GM12891 (cell line): ENCODE measurements at regions not wholly inside any gene's neighbourhood (a gene's known extent, or its start where the extent isn't known, plus 50 kb on each side); places are given as distances from the start of the nearest gene placed in this dataset.
A peak's percentile ranks its signal among the peaks of the same experiment; 100 is the strongest.

Source experiments
- DNase-seq: peaks from one replicate; pipeline ENCODE4 v3.0.0; 2011; ENCODE audit warnings: low spot score; ENCODE audit not compliant: insufficient read length
- FAIRE-seq: peaks from 2 replicates; lab custom pipeline; 2011; peaks lifted over from hg19 to GRCh38; lab: Jason Lieb, UNC
- PAX5 ChIP-seq: IDR thresholded peaks from 2 replicates; pipeline ENCODE4 v1.6.1; 2011; ENCODE audit warnings: low read length, moderate library complexity, mild to moderate bottlenecking; ENCODE audit not compliant: insufficient read depth, severe bottlenecking
- POLR2A ChIP-seq: IDR thresholded peaks from 2 replicates; pipeline ENCODE4 v1.6.1; 2011; ENCODE audit warnings: low read depth, low read length, control low read depth
- POLR2AphosphoS5 ChIP-seq: IDR thresholded peaks from 2 replicates; pipeline ENCODE4 v1.6.1; 2011; ENCODE audit warnings: low read depth, low read length, control low read depth
- POU2F2 ChIP-seq: IDR thresholded peaks from 2 replicates; pipeline ENCODE4 v1.6.1; 2011; ENCODE audit warnings: low read depth, mild to moderate bottlenecking, control low read depth, low read length, moderate library complexity
- SPI1 ChIP-seq: IDR thresholded peaks from 2 replicates; pipeline ENCODE4 v1.6.1; 2011; ENCODE audit warnings: low read depth, low read length, control low read depth
- TAF1 ChIP-seq: IDR thresholded peaks from 2 replicates; pipeline ENCODE4 v1.6.1; 2011; ENCODE audit warnings: low read depth, low read length, control low read depth

DNA sequence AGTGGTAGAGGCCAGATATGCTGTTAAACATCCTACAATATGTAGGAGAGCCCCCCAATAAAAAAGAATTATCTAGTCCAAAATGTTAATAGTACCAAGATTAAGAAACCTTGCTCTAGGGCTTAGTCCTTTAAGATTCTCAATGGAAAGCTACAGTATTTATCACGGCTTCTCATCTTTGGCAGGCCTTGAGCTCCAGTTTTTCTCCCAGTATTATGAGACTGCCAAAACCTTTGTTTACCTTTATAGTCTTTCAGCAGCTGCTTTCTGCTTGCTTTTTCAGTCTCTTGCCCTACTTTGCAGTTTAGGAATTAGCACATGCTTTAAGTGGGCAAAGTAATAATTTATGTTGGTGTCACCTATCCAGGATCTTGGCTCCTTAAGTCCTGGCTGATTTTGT, 59.7 kb downstream of the NHLRC1 start:
- TF ChIP-seq PAX5 (no peak), POLR2AphosphoS5 (no peak), POLR2A (no peak), TAF1 (no peak), SPI1 (no peak), POU2F2 (no peak)
- no peak for FAIRE-seq
- DNase-seq: no peak

DNA sequence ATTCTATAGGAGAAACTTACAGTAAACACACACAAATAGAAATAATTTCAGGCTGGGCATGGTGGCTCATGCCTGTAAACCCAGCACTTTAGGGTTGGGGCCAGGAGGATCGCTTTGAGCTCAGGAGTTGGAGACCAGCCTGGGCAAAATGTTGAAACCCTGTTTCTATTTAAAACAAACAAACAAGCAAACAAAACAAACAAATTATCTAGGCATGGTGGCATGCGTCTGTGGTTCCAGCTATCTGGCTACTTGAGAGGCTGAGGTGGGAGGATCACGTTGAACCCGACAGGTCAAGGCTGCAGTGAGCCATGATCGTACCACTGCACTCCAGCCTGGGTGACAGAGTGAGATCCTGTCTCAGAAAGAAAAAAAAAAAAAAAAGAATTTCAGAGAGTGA, 64.0 kb downstream of the NHLRC1 start:
- FAIRE-seq: no peak
- no peak for DNase-seq
- TF ChIP-seq POLR2A (no peak), POU2F2 (no peak), TAF1 (no peak), POLR2AphosphoS5 (no peak), PAX5 (no peak), SPI1 (no peak)

DNA sequence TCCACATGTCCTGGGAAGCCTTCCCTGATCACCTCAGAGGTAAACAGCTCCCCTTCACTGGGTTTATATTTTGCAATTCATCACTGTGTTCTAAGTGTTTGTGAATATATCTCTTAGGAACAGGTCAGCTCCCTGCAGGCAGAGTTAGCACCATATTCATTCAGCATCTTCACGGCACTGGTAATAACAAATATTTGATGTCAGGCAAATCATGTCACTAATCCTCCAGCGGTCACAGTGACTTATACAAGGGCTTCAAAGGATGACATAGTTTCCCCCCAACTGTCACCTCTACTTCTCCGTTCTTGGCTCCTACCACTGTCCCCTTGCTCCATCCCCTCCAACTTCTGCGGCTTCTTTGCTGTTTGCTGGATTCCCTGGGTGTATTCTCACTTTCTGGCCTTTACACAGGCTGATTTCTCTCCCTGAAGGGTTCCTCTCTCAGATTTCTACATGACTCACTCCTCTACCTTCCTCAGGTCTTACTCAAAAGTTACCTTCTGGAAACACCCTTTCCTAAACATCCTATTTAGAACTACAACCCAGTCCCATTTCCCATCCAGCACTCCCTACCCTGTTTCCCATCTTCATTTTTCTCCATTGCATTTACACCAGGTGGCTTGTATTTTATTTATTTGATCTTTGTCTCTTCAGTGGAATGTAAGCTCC, 66.6 kb downstream of the NHLRC1 start:
- DNase-seq (no peak), FAIRE-seq (no peak)
- TF ChIP-seq PAX5: no peak
- TF ChIP-seq POLR2A: no peak
- TF ChIP-seq POLR2AphosphoS5: no peak
- TF ChIP-seq SPI1: no peak
- TF ChIP-seq TAF1: no peak
- no peak for TF ChIP-seq POU2F2

DNA sequence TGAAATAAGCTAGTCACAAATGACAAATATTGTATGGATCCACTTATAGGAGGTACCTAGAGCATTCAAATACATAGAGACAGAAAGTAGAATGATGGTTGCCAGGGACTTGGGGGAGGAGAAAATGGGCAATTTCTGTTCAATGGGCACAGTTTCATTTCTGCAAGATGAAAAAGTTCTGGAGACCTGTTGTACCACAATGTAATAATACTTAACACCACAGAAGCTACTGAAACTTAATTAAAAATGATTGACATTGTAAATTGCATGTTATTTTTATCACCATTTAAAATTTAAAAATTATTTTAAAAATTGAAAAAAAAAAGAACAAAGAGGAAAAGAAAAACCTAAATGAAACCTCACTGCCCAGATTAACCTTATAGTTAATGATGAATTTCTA, 67.4 kb downstream of the NHLRC1 start:
- FAIRE-seq (no peak), DNase-seq (no peak)
- no peak for TF ChIP-seq POLR2A
- TF ChIP-seq TAF1: no peak
- TF ChIP-seq POLR2AphosphoS5: no peak
- no peak for TF ChIP-seq PAX5
- no peak for TF ChIP-seq SPI1
- TF ChIP-seq POU2F2: no peak

DNA sequence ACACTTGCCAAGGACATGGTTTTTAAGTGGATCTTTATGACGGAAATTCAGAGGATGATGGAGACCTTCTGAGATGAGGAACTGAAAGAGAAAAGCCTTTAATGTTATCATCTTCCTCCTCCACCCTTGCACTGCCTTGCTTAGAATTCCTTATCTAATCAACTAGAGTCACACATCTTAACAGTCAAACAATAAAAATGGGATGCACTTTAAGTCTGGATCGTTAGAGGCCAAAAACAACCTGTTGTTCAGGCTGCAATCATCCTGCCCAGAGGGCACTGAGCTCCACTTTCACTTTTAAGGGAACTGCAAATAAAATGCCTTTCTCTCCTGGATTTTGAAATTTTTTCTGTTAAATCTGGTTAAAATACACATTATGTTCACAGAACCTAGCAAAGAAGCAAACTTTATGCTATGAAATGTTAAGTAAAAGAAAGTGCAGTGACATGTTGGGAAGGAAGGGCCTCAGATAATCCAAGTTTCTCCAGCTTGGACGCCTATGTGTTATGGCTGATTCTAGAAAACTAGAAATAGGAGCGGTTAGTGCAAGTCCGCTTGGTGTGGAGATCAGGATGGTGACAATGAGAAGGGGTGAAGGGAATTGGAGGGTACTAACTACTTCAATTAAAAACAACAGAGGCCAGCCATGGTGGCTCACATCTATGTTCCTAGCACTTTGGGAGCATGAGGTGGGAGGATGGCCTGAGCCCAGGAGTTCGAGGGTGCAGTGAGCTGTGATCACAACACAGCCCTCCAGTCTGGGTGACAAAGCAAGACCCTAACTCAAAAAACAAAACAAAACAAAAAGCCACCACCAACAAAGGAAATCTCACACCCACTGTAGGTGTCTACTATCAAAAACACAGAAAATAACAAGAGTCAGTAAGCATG, 66.4 kb upstream of the KIF13A start:
- TF ChIP-seq SPI1 (peak; percentile 49), POU2F2 (no peak)
- DNase-seq (no peak), FAIRE-seq (no peak)

DNA sequence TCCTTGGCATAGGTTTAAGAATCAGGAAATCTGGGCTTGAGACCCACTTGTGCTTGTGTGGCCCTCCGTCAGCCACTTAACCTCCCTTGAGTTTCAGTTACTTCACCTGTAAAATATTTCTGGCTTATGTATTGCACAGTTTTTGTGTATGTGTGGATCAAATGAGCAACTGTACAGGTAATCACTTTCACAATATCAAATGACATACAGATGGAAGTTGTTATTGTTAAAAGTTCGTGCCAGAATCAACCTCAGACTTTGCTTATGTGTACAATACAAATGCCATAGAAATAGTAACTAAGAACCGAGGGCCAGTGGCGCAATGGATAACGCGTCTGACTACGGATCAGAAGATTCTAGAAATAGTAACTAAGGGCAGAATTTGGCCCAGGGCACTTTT, 65.6 kb upstream of the KIF13A start:
- no peak for TF ChIP-seq POLR2AphosphoS5
- no peak for TF ChIP-seq PAX5
- TF ChIP-seq TAF1: no peak
- no peak for TF ChIP-seq POU2F2
- no peak for TF ChIP-seq SPI1
- no peak for TF ChIP-seq POLR2A
- FAIRE-seq (no peak), DNase-seq (no peak)

DNA sequence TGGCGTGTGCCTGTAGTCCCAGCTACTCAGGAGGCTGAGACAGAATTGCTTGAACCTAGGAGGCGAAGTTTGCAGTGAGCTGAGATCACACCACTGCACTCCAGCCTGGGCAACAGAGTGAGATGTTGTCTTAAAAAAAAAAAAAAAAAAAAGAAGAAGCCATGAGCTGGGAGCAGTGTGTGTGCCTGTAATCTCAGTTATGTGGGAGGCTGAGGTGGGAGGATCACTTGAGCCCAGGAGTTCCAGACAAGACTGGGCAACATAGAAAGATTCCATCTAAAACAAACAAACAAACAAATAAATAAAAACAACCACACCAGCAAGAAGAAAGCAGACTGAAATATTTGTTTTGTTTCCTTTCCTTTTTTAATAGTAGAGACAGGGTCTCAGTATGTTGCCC, 62.2 kb upstream of the KIF13A start:
- FAIRE-seq: no peak
- no peak for TF ChIP-seq POLR2A
- TF ChIP-seq POU2F2: no peak
- TF ChIP-seq TAF1: no peak
- TF ChIP-seq POLR2AphosphoS5: no peak
- no peak for TF ChIP-seq SPI1
- TF ChIP-seq PAX5: no peak

DNA sequence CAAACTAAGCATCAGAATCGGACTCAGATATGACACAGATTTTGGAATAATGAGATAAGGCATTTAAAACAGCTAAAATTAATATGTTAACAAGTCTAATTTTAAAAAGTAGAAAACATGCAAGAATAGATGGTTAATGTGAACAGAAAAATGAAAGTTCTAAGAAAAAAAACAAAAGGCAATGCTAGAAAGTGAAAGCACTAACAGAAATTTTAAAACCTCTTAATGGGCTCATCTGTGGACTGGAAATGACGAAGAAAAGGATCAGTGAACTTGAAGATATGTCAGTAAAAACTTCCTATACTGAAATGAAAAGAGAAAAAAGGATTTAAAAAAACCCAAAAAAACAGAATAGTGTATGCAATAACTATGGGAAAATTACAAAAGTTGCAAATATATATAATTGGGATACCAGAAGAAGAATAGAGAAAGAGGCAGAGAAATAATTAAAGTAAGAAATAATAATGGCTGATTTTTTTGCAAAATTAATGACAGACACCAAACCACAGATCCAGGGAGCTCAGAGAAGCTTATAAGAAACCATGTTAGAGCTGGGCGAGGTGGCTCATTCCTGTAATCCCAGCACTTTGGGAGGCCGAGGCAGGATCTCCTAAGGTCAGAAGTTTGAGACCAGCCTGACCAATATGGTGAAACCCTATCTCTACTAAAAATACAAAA, 61.7 kb upstream of the KIF13A start:
- FAIRE-seq (no peak), DNase-seq (no peak)
- no peak for TF ChIP-seq TAF1

More for the DNA sequence above, 62.2 kb upstream of the KIF13A start:
- no peak for DNase-seq

DNA sequence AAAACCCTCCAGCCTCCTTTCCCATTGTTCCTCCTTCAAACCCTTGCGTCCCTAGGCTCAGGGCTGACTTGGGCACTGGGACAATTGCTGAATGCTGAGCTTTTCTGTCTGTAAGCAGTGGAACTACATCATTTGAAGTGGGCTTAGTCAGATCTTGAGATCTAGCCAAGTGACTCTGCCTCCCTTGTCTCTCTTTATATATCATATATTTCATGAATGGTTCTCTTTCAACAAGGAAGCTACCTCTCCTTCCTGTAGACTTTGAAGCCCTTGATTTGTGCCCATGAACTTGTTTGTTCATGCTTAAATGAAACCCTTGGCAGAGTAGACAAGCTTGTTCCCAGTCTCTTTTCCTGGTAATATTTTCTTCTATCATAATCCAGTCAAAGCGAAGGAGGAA, 60.0 kb upstream of the KIF13A start:
- FAIRE-seq: no peak
- DNase-seq: no peak
- no peak for TF ChIP-seq POU2F2
- TF ChIP-seq PAX5: no peak
- TF ChIP-seq TAF1: no peak

DNA sequence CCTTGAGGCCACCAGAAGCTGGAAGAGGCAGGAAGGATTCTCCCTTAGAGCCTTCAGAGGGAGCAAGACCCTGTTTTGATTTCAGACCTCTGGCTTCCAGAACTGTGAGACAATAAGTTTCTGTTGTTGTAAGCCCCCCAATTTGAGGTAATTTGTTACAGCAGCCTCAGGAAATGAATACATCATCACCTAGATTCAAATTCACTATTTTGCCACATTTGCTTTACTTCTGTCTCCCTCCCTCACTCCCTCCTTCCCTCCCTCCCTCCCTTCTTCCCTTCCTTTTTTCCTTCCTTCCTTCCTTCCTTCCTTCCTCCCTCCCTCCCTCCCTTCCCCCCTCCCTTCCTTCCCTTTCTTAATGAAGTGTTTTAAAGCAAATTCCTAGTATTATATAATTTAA, 58.1 kb upstream of the KIF13A start:
- TF ChIP-seq SPI1 (no peak), POLR2AphosphoS5 (no peak), PAX5 (no peak), POLR2A (no peak), POU2F2 (no peak), TAF1 (no peak)
- DNase-seq (no peak), FAIRE-seq (no peak)
